ENCODE measurements at regions not wholly inside any gene's neighbourhood (a gene's known extent, or its start where the extent isn't known, plus 50 kb on each side); places are given as distances from the start of the nearest gene placed in this dataset.

DNA sequence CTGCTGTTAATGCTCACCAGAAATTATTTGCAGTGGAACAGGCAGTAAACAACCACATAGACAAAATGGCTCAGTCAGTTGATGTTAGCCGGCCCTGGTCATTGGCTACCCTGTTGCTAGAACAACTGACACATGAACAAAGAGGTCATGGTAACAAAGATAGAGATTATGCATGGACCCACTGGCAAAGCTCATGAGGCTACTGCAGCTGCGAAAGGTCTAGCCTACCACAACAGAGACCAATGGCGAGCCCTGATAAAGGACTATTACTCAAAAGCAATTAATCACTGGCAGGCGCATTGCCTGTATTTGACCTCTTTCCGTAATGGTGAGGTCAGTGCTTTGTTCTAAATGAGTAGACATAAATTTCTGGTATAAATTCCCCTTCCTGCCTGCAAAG, 474.2 kb downstream of the DSC3 start:
- intact Hi-C loops (cut with DNase I) = no loop called here
- no peak for DNase-seq
- no peaks in the 10 kb centered on the region for H3K9me3 ChIP-seq
- H3K27ac ChIP-seq = no peak overlapping the region
- no peak for TF ChIP-seq POLR2A (IDR thresholded peaks at IDR 0.05)
- TF ChIP-seq, protein P1, sequence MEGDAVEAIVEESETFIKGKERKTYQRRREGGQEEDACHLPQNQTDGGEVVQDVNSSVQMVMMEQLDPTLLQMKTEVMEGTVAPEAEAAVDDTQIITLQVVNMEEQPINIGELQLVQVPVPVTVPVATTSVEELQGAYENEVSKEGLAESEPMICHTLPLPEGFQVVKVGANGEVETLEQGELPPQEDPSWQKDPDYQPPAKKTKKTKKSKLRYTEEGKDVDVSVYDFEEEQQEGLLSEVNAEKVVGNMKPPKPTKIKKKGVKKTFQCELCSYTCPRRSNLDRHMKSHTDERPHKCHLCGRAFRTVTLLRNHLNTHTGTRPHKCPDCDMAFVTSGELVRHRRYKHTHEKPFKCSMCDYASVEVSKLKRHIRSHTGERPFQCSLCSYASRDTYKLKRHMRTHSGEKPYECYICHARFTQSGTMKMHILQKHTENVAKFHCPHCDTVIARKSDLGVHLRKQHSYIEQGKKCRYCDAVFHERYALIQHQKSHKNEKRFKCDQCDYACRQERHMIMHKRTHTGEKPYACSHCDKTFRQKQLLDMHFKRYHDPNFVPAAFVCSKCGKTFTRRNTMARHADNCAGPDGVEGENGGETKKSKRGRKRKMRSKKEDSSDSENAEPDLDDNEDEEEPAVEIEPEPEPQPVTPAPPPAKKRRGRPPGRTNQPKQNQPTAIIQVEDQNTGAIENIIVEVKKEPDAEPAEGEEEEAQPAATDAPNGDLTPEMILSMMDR (IDR thresholded peaks at IDR 0.05) = no peak
- H3K4me1 ChIP-seq = no peaks in the 10 kb centered on the region
- no peak for ATAC-seq
- H3K27me3 ChIP-seq = no peaks in the 10 kb centered on the region
- no peaks in the 10 kb centered on the region for H3K36me3 ChIP-seq
- 61% methylated on average over 5 of the region's 5 CpGs for WGBS (ENCODE audit: insufficient coverage, low coverage, low lambda C conversion rate, missing lambda C conversion rate)
- no peak overlapping the region for H3K4me3 ChIP-seq

DNA sequence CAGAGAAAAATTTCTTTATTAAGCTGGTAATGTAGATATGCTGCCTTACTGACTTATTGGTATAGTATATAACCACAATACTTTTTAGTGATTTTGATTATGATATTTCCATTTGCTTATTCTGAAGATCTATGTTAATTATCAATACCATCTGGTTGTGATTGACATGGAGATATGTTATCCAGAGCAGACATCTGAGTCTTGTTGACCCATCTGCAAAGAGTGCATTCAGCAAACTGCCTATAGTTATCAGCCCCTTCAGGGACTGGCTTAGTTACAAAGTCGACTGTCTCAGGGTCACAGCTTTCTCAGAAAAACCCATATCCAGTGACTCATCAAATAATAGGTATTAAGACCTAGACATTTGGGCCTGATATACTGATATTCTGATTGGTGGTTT, 475.7 kb downstream of the DSC3 start:
- no peaks in the 10 kb centered on the region for H3K27me3 ChIP-seq
- WGBS (ENCODE audit: insufficient coverage, low coverage, low lambda C conversion rate, missing lambda C conversion rate) = 25% methylated on average over 1 of the region's 1 CpG
- H3K4me3 ChIP-seq = no peak overlapping the region
- no peaks in the 10 kb centered on the region for H3K4me1 ChIP-seq
- no peaks in the 10 kb centered on the region for H3K36me3 ChIP-seq
- no peaks in the 10 kb centered on the region for H3K9me3 ChIP-seq
- DNase-seq (no peak), ATAC-seq (no peak)
- H3K27ac ChIP-seq = no peak overlapping the region
- intact Hi-C loops (cut with DNase I) = no loop called here
- TF ChIP-seq, protein P1 (IDR thresholded peaks at IDR 0.05) = no peak
- TF ChIP-seq POLR2A (IDR thresholded peaks at IDR 0.05) = no peak

DNA sequence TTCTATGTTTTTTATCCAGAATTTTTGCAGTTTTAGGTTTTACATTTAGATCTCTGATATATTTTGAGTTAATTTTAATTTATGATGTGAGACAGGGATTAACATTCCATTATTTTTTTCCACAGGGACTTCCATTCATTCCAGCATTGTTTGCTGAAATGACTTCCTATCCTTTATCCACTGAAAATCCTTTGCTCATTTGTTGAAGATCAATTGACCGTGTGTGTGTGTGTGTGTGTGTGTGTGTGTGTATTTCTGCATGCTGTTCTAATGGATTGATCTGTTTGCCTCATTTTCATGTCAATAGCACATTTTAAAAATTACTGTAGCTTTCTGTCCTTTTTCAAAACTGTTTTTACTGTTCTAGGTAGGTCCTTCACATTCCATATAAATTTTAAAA, 480.3 kb downstream of the DSC3 start:
- ATAC-seq = no peak
- WGBS (ENCODE audit: insufficient coverage, low coverage, low lambda C conversion rate, missing lambda C conversion rate) = 17% methylated on average over 1 of the region's 1 CpG
- no peak for DNase-seq
- intact Hi-C loops (cut with DNase I) = no loop called here
- H3K27ac ChIP-seq = no peak overlapping the region
- no peaks in the 10 kb centered on the region for H3K36me3 ChIP-seq
- H3K27me3 ChIP-seq = no peaks in the 10 kb centered on the region
- H3K4me1 ChIP-seq = no peaks in the 10 kb centered on the region
- no peaks in the 10 kb centered on the region for H3K9me3 ChIP-seq
- no peak for TF ChIP-seq POLR2A (IDR thresholded peaks at IDR 0.05)
- TF ChIP-seq, protein P1 (IDR thresholded peaks at IDR 0.05) = no peak
- no peak overlapping the region for H3K4me3 ChIP-seq

DNA sequence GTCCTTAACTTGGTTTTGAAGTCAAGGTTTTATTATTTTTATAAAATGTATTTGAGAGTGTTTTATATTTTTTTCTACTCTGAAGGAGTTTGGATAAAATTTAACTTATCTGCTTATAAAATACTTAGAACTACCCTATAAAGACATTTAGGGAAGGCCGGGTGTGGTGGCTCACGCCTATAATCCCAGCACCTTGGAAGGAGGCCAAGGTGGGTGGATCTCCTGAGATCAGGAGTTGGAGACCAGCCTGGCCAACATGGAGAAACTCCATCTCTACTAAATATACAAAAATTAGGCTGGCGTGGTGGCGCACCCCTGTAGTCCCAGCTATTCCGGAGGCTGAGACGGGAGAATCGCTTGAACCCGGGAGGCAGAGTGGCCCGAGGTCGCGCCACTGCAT, 486.4 kb downstream of the DSC3 start:
- intact Hi-C loops (cut with DNase I) = no loop called here
- ATAC-seq (no peak), DNase-seq (no peak)
- no peaks in the 10 kb centered on the region for H3K4me1 ChIP-seq
- no peaks in the 10 kb centered on the region for H3K36me3 ChIP-seq
- H3K9me3 ChIP-seq = no peaks in the 10 kb centered on the region
- no peak overlapping the region for H3K4me3 ChIP-seq
- WGBS (ENCODE audit: insufficient coverage, low coverage, low lambda C conversion rate, missing lambda C conversion rate) = 90% methylated on average over 11 of the region's 11 CpGs
- H3K27me3 ChIP-seq = no peaks in the 10 kb centered on the region
- H3K27ac ChIP-seq = no peak overlapping the region
- TF ChIP-seq POLR2A (IDR thresholded peaks at IDR 0.05) = no peak
- TF ChIP-seq, protein P1 (IDR thresholded peaks at IDR 0.05) = no peak

DNA sequence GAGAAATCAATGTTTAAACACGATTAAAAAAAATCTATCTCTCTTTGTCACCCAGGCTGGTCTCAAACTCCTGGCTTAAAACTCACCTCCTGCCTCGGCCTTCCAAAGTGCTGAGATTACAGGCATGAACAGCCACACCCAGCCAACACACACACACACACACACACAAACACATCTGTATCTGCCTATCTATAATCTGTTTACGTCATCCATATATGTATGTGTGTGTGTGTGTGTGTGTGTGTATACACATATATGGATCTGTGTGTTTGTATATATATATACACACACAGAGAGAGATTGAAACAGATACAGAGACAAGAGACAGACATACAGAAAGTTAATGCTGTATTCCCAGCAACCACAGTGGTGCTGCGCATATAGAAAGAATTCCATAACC, 497.1 kb downstream of the DSC3 start:
- no peak for ATAC-seq
- Histone ChIP-seq H3K9me3 (no peaks in the 10 kb centered on the region), H3K27ac (no peak overlapping the region), H3K4me3 (no peak overlapping the region), H3K4me1 (no peaks in the 10 kb centered on the region), H3K27me3 (no peaks in the 10 kb centered on the region), H3K36me3 (no peaks in the 10 kb centered on the region)
- no peak for DNase-seq
- TF ChIP-seq, protein P1 (IDR thresholded peaks at IDR 0.05) = no peak
- TF ChIP-seq POLR2A (IDR thresholded peaks at IDR 0.05) = no peak
- intact Hi-C loops (cut with DNase I) = no loop called here
- WGBS (ENCODE audit: insufficient coverage, low coverage, low lambda C conversion rate, missing lambda C conversion rate) = 56% methylated on average over 4 of the region's 4 CpGs
